NOMO-1 treated with DMSO at 0.1 percent for 48 hours (cell line): ENCODE measurements at regions not wholly inside any gene's neighbourhood (a gene's known extent, or its start where the extent isn't known, plus 50 kb on each side); places are given as distances from the start of the nearest gene placed in this dataset.

Source experiments
- DNase-seq: peaks from one replicate; lab custom pipeline; 2025; ENCODE audit not compliant: unreplicated experiment; lab: John Stamatoyannopoulos, UW

DNA sequence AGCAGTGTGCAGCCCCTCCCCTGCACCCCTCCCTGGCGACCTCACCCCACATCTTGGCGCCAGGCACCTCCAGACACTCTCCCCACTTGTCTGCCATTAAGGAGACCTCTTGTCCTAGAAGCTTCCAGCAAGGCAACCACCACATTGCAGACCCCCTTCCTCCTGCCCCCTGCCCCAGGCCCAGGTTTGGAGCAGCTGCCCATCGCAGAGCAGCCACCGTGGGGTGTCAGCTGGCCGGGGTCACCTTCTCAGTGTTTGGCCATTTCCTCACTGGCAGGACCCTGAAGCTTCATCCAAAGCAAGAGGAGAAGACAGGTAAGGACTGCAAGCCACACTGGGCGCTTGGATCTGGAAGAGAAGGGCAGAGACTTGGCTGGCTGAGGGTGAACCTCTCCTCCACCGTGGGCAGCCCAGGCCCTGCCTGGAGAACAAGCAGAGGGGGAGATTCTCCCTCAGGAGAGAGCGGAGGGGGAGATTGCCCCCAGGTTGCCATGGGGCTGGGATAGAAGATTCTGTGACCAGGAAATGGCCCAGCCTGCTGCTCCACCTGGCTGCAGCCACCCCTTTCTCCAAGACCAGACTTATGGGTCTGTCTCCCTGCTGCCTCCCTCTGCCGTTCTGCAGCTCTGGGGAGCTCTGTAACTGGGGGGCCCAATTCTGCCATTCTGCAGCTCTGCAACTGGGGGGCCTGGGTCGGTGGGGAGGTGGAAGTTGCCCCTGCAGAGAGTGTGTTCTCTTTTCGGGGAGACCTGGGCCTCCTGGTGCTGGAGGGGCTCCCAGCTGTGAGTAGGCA is 72.9 kb upstream of the C14orf180 start:
- no peak for DNase-seq

DNA sequence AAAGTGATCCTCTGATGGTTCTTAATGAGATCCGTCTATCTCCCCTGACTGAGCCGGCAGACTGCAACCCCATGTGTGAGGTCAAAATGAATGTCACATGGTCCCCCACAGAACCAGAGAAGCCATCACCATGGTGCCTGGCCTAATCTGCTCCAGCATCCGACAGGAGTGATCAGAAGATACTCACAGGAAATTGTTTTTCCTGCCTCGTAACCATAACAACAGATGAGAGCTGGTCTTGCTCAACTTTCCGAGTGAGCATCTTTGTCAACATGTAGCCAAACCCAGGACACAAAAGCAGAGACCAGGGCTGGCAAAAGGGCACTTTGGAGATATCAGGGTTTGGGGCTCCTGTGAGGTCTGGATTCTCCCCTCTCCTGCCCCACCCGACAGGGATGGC is 72.1 kb upstream of the C14orf180 start:
- no peak for DNase-seq

DNA sequence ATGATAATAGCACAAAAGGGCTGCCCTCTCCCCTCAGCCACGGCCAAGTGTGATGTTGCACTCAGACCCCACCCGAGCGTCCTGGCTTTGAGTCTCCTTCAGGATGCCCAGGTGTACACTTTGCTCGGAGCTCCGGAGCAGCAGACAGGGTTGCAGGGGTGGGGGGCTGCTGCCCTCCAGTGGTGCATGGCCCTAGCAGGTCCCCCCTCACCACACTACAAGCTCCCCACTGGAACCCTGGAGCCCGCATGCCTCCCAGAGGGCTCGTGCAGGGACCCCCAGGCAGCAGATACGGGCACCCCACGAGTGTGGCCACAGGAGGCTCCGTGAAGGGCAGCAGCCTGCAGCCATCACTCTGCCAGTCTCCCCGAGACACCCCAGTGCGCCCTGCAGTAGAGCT is 69.9 kb upstream of the C14orf180 start:
- DNase-seq, result no peak

DNA sequence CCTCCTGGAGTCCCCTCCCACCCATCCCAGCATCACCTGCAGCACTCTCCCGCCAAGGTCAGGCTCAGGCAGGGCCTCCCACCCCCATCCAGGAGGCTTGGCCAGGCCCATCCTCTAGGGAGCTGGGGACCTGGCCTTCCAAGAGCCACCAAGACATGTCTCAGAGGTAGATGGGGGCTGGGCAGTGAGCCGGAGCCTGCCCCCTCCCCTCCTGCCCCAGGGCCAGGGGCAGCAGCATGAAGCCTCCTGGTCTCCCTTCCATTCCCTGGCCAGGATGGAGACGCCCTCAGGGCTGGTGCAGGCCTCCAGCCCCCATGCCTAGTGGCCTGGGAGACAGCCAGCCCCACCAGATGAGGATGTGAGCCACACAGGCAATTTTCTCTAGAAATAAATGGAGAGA is 69.3 kb upstream of the C14orf180 start:
- no peak for DNase-seq

DNA sequence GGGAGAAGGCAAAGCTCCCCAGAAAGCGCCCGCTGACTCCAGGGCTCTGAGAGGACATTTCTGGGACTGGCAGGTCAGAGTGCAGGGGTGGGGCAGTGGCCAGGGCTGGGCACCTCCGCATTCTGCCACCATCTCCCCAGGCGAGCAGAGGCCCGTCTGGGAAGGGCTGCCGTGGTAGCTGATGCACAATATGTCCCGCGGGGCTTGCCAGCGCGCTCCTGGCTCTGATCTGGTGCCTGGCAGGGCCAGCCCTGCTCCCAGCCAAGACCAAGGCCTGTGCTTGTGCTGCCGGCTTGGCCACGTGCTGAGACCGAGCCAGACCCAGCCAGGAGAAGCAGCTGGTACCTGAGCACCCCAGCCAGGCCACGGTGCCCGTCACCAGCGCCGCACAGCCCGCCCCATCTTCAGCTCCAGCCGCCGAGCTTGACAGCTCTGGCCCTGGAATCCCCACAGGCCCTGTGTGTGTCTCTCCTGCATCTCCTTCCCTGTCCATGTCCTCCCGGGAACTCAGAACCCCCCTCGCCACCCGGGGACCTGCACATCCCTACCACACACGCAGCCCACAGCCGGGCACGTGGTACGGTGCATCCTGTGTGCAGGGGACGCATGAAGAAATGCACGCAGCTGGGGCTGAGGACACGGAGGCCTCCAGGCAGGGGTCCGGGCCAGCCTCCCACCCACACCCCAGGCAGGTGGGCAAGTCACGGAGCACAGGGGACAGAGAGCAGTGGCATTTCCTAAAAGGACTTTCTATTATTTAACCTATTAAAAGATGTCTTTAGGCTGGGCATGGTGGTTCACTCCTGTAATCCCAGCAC is 68.6 kb upstream of the C14orf180 start:
- no peak for DNase-seq

DNA sequence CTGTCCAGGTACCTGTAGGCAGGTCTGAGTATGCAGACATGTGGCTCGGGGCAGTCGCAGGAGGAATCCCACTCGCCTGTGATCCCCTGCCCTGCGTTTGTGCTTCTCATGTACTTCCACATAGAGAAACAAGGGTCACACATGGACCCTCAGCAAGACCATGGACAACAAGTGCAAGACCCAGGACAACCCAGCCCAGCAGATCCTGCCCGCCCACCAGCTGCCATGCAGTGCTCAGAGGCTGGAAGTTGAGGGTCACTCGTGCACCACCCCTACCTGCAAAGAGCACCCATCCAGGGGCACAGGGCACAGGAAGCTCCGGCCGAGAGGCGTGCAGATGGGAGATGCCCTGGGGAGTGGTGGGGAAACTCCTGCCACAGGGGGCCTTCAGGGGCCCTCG is 67.5 kb upstream of the C14orf180 start:
- DNase-seq, result no peak

DNA sequence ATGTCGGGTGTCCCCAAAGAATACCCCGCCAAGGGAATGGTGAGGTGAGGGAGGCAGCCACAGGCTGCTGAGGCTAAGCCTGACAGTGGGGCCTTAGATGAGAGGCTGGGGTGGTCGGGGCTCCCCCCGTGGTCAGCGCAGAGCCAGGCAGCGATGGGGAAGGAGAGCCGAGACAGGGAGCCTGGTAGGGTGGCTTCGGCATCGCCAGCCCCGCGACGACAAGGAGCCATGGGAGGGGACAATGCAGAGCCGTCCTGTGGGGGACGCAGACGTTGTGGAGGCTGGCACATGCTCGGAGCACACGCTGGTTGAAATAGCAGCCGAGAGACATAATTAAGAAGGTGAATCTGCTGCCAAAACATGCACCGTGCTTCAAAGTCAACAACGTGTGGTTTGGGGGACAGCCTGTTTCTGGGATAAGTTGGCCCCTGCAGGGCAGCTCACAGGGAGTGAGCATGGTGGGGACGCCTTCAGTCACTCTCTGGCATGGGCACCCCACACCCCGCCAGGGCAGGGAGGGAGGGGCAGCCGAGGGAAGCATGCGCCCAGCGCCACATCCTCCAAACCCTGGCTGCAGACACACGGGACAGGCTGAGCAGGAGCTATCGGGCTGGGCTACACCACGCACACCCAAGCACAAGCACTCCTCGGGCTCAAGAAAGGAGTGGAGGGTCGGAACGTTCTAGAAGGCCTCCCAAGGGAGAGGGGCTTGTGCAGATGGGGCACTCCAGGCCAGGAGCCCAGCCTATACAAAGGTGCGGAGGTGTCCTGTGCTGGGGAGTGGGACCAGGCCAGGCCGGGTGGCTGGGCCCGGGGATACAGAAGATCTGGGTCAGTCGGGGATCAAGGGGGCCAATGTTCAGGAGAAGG is 66.6 kb upstream of the C14orf180 start:
- DNase-seq, result no peak

DNA sequence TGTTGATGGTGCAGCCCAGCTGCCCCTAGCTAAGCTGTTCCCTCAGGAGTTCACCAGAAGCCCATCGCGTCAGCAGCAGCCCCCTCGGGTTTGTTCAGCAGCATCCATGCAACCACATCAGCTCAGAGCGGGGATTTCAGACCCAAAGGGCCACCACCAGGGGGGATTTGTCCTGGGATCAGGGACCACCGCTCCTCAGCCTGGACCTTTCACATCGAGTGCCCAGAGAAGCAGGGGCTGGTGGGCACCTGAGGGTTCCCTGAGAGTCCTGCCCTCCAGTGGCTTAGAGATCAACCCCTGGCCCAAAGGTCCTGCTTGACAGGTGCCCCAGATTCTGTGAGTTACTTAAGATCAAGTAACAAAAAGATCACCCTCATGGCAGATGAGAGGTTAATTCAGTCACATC is 65.9 kb upstream of the C14orf180 start:
- DNase-seq, result no peak

DNA sequence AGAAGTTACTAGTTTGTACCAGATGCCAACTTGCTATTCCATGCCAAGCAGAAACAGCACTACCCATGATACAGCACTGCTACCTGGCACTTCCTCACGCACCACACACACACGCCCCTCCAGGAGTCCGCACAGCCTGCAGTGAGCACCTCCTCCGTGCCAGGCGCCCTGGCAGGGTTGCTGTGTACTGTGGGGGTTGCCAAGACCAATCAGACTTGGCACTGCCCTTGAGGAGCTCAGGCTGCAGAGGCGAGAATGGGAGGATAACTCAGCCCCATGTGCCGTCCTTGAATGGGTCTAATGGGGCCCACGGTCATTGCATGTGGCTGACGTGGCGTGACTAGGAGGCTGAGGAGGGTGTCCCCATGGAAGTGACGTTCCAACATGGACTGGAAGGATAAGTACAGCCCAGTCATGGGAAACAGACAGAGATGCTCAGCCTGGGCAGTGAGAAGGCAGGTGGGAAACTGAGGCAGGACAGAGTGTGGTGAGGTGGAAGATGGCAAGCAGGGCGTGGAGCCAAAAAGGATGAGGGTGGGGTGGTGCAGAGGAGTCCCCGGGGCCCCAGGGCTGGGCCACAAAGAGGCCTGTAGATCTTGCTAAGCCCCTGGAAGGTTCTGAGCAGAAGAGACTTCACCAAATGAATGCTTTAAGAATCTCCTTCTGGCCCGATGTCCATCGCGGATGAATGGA is 65.3 kb upstream of the C14orf180 start:
- DNase-seq, result no peak

DNA sequence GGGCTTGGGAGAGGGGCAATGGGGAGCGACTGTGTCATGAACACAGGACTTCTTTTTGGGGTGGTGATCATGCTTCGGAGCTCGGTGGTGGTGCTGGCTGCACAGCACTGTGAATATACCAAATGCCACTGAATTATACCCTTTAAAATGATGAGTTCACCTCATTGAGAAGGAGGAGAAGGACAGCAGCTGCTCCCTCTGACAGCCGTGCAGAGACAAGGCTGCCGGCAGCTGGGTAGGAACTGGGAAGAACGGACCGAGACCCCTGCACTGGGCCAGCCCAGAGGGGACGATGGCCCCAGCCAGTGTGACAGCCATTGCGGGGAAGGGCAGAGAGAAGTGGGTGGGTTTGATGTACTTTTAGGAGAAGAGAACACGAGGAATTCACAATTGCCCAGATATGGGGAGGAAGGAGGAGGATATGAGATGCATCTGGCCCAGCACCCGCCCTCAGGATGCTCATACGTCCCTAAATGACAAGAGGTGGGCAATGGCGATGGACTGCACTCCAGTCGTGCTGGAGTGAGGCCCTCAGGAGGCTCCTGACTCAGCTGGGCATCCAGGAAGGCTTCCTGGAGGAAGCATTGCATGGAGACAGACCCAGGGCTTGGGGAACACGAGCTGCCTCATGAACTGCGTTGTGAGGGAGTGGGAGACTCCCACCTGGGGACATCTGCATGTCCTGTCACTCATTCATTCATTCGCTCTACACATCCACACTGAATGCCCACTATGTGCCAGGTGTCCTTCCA is 64.3 kb upstream of the C14orf180 start:
- DNase-seq, result no peak

DNA sequence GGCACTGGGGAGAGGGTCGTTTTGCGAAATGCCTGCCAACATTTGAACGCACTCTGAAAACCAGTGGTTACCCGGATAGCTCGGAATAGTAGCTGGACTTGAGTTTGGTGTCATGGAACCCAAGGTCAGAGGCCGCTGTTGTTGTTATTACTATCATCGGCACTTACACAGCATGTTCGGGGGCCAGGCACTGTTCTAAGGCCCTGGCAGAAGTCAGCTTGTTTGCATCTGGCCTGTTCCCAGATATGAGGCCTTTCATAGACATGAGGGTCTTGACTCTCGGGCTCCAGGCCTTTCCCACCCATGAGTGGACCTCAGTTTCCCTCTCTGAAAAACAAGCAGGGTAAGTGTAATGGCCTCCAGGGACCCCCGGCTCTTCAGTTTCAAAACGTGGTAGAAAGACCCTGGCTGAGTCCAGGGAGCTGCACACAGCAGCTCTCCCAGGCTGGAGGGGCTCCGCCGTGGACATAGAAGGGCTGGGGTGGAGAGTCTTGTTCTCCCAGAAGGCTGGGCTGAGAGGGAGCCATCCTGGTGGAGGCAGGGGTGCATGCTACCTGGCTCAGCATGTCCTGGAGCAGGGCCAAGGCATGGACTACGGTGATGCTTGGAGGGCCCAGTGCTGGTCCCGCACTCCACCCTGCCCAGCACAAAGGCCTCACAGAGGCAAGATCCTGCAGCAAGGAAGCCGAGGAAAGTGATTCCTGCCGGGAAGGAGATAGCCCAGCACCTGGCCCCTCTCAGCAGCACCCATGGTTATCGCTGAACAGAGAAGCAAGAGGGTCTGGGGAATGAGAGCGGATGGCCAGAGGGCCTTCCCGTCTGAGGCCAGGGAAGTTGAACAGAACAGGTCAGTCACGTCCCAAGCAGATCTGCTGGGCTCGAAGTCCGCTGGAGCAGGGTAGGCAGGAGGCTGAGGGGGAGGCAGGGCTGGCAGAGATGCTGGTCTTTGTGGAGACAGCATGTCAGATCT is 63.5 kb upstream of the C14orf180 start:
- DNase-seq, result no peak

DNA sequence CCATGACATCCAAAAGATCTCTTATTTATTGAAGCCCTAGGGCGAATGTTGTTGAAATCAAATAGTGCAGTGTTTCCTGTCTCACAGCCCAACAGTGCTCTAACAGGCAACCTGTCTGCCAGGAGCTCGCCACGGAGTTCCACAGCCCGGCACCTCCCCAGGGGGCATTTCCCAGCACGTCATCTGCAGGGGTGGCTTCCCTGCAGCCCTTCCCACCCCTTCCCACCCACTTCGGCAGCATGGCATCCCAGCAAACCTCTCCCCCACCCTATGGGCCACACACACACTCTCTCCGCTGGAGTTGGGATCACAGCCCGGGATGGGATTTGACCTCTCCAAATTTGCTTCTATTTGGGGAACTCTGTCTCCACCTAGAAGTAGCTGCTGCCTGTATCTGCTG is 62.7 kb upstream of the C14orf180 start:
- DNase-seq, result no peak

DNA sequence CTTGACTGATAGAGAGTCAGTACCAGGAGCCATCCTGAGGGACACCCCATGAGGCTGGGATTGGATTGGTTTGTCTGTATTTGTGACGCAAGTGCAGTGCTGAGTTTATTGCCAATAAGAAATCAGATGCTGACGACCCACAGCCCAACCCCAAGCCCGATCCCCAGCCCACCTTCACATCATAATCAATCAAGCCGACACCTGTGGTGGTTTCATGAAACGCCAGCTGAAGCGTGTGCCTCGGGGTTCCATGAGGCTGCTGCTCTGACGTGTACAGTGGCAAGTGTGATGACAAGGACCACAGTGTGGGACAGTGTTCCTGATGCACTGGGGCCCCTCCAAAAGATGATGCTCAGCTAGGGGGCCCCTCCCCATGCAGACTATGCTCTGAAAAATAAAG is 62.1 kb upstream of the C14orf180 start:
- DNase-seq, result no peak

DNA sequence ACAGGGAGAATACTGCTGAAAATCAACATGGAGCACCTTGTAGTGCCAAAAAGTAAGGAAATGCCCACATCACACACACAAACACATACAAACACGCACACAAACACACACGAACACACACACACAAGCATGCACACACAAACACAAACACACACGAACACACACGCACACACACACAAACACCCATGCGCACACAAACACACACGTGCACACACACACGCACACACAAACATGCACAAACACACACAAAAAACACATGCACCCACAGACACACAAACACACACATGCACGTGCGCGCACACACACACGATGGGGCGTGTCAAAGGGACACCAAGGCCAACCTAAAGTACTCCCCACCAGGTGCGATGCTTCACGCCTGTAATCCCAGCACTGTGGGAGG is 61.7 kb upstream of the C14orf180 start:
- DNase-seq, result no peak

DNA sequence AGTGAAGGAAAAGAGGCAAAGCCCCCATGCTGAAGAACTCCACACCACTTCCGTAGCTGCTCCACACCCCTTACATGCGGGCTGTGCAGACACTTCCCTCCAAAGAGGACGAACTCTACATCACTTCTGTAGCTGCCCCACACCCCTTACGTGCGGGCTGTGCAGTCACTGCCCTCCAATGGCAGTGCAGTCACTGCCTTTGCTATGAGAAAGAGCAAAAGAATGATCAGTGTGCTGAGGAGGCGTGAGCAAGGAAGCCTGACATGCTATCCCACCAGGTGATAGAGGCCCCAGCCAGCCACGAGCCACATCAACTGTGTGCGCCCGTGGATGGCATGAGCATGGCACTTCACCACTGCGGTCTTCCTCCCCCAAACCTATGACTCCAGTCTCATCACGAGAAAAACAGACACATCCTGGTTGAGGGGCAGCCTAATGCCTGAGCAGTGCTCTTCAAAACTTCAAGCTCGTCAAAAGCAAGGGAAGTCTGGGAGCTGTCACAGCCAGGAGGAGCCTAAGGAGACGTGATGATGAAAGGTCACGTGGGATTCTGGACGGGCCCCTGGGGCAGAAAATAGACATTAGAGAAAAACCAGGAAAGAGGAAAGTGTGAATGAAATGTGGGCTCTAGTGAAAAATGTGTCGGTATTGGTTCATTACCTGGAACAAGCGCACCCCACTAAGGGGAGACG is 60.8 kb upstream of the C14orf180 start:
- no peak for DNase-seq

DNA sequence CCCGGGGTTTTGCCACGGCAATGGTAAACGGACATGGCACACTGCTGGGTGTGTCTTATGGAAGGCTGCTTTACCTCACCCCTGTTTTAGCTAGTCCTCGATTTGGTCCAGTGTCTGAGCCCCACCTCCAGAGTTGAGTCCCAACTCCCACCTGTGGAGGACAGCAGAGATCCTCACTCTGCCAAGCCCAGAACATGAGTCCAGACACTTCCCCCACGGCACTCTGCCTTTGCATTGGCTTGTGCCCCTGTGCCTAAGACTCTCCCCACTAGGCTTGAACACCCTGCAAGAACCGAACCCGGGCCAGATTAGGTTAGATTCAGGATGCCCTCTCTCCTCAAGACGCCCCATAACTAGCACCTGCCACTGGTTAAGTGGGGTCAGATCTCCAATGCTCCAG is 59.8 kb upstream of the C14orf180 start:
- no peak for DNase-seq

DNA sequence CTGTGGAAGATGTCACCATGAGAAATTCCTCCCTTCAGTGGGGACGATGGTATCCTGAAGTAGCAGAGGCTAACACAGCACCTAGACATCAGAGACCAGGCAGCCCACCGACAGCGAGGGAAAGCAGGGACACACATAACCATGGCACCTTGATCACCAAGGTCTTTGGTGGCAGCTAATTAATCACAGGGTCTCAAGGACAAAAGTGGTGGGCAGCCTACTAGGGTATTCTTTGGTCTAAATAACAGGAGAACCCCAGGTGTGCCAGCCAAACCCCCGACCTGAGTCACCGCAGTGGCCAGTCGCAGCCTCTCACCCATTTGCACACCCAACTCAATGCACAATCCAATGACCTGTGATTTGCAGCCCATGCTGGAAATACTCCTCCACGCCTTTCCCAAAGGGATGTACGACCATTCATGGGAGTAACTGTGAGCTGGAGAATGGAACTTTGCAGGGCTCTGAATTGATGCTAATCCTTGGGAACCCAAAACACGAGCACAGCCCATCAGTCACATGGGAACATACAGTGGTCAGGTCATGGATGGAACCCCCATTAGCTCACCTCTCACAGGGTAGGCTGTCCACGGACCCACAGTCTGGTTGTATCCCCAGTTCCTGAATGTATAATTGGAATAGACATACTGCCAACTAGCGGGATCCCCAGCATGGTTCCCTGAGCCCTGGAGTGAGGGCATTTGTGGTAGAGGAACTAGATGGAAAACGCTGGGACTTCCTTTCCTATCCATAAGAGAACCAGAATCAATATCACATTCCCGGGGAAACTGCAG is 58.7 kb upstream of the C14orf180 start:
- DNase-seq, result no peak
